CD4-positive, alpha-beta T cell treated with Interleukin-10 for 1 hour (primary cell): ENCODE measurements at regions not wholly inside any gene's neighbourhood (a gene's known extent, or its start where the extent isn't known, plus 50 kb on each side); places are given as distances from the start of the nearest gene placed in this dataset.
"Not testable (repeated sequence)": the region's sequence is repeated elsewhere in the genome, so short reads cannot be mapped to it uniquely, and the experiment has no call there.

Experiments used
- DNase-seq: peaks from one replicate; pipeline ENCODE4 v3.0.0-alpha.2; 2020

DNA sequence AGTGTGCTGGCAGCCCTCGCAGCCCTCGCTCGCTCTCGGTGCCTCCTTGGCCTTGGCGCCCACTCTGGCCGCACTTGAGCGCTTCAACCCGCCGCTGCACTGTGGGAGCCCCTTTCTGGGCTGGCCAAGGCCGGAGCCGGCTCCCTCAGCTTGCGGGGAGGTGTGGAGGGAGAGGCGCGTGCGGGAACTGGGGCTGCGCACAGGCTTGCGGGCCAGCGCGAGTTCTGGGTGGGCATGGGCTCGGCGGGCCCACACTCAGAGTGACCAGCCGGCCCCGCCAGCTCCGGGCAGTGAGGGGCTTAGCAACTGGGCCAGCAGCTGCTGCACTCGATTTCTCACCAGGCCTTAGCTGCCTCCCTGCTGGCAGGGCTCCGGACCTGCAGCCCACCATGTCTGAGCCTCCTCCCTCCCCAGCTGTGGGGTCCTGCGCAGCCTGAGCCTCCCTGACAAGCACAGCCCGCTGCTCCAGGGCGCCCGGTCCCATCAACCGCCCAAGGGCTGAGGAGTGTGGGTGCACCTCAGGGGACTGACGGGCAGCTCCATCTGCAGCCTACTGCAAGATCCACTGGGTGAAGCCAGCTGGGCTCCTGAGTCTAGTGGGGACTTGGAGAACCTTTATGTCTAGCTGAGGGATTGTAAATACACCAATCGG, 786.0 kb upstream of the SORCS1 start:
- not testable (repeated sequence) for DNase-seq

DNA sequence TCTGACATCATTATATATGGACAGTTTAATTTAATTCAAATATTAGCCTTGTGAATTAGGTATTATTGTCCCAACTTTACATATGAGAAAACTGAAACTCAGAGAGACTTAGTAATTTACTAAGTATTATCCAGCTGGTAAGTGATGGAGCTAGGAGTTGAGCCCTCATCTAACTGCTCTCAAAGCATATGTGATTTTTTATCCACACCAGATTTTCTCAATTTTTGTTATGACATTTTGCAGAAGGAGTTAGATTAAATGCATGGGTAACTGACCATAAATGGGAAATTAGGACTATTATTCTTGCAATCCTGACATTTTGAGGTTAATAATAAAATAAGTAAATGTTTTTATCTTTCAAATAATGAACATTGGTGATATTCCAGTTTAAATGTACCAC, 778.3 kb upstream of the SORCS1 start:
- DNase-seq, result no peak

DNA sequence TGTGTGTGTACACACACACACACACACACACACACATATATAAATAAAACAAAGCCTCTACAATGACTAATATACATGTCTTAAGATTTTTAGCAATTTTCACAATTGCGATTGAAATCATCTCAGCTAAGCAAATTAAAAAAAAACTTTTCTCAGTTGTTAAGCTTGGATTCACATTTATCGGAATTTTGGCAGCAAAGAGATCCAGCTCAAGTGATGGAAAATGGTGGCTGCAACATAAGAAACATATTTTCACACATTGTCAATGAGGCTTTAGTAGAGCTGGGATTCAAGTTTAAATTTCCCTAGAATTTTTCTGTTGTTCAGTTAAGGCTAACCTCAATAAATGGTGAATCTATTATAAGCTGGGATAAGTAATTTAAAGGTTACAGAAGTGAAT, 768.6 kb upstream of the SORCS1 start:
- DNase-seq, result no peak

DNA sequence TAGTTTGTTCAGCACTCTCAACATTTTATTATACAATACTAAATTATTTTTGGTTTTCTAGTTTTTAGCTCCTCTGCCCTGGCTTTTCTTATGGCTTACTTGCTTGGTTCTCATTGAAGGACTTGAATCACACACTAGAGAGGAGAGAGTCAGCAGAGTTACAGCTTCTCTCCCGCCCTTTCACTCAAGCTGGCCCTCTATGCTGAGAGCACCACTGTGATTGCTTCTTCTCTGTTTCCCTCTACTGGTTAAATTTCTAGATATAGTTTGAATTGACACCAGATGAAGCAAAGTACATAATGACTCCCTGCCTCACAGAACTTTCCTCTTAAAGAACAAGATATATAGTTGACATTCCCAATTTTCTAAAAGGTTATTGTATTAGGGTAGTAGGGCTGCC, 767.3 kb upstream of the SORCS1 start:
- DNase-seq, result no peak

DNA sequence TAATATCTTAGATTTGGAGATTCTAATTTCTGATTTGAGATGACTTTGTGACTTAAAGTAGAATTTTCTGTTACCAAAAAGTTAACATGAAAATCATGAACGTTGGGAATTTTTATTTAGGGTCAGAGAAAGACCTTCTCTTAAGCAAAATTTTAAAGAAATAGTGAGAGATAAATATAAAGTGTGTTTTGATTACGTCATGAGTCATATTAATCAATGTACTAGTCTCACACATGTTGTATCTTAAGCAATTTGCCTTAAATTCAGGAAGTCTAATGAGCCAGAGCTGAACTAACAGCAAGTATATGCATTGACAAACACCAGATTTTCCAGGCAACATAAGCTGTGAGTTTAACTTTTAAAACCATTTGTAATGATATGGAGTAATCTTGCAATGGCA, 765.5 kb upstream of the SORCS1 start:
- no peak for DNase-seq

DNA sequence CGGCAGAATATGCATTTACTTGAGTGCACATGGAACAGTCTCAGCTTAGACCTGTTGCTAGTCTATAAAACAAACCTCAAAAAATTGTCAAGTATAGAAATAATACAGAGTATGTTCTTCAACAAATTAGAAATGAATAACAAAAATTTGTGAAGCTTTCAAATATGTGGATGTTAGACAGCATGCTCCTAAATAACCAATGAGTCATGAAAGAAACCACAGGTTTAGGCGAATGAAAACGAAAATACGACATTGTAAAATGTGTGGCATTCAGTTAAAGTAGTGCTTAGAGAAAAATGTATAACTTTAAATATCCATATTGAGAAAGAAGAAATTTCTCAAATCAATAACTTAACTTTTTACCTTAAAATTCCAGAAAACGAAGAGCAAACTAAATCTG, 760.0 kb upstream of the SORCS1 start:
- DNase-seq, result no peak

DNA sequence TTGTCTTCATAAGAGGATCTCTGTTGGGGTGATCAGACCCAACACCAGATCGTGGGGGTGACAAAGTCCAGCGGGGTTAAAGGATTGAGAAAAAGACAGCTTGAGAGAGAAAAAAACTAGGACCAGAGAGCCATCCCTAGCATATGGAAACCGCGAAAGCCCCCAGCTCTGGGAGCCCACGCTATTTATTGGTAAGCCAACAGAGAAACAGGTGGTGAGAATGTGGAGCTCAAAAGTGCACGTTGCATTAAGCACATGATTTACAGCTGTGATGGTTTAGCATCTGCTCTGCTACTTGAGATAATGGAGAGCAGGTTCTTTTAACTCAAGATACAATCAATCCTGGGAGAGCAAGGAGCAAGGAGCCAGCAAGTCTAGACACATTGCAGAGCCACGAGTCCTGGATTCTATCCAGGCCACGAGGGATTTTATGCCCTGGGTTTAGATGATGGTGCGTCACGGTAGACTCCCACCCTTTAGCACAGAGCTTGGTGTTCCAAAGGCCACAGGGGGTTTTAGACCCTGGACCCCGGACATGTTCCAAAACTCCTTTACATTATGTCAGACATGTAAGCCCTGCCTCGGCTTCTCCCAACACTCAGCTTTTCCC, 755.2 kb upstream of the SORCS1 start:
- no peak for DNase-seq

DNA sequence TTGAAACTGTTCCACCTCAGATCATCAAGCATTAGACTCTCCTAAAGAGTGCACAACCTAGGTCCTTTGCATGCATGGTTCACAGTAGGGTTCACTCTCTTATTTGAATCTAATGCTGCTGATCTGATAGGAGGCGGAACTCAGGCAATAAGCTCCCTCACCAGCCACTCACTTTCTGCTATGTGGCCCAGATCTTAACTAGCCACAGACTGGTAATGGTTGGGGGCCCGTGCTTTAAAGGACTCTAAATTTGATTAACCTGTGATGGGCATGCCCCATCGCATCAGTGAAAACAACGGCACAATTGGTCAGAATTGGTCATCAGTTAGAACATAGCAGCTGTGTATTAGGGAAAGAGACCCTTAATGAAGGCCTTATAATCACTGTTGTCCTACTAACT, 753.7 kb upstream of the SORCS1 start:
- no peak for DNase-seq

DNA sequence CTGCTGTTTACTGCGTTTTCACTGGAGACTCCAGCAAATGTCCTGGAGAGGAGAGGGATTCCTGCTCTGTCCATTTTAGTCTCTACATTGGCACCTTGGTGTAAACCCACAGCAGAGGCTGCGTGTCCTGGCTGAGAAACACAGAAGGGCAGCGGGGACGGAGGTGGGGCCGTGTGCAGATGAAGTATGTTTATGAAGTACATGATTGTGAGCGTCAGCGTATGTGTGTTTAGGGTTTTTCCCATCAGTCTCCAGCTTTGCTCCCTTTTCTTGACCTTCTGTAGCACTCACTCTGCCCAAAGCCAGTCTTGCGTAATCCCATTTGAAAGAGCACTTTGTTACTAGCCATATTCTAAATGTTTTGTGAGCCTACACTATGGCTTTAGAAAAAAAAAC, 750.7 kb upstream of the SORCS1 start:
- no peak for DNase-seq

DNA sequence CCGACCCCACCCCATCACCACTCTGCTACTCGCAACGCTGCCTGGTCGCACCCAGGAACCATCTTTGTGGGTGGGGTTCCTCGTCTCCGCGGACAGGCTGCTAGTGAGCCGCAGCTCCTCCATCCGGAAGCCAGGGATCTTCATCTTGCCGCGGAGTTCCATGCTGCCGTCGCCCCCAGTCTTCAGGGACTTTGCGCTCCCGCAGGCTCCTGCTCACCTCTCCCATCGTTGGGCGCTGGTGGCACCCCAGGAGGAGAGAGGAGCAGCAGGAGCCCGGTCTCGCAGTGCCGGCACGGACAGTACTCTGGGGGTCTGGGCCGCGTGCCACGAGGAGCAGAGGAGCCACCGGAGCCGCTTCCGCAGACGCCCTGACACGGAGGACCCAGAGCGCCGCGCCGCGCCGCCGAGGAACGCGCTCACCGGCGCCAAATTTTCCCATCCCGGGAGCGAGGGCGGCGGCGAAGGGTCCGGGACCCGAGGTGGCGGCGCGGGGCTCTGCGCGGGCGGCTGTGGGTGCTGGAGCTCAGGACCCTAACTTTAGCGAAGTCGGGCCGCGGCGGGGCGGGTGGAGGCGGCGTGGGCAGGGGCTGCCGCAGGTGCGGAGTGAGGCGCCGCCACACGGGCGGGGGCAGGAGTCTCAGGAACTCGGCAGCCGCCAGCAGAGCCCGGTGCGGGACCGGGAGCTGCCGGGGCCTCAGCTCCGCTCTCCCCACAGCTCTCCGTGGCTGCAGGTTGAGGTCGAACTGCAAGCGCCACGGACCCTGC, 750.1 kb upstream of the SORCS1 start:
- no peak for DNase-seq

DNA sequence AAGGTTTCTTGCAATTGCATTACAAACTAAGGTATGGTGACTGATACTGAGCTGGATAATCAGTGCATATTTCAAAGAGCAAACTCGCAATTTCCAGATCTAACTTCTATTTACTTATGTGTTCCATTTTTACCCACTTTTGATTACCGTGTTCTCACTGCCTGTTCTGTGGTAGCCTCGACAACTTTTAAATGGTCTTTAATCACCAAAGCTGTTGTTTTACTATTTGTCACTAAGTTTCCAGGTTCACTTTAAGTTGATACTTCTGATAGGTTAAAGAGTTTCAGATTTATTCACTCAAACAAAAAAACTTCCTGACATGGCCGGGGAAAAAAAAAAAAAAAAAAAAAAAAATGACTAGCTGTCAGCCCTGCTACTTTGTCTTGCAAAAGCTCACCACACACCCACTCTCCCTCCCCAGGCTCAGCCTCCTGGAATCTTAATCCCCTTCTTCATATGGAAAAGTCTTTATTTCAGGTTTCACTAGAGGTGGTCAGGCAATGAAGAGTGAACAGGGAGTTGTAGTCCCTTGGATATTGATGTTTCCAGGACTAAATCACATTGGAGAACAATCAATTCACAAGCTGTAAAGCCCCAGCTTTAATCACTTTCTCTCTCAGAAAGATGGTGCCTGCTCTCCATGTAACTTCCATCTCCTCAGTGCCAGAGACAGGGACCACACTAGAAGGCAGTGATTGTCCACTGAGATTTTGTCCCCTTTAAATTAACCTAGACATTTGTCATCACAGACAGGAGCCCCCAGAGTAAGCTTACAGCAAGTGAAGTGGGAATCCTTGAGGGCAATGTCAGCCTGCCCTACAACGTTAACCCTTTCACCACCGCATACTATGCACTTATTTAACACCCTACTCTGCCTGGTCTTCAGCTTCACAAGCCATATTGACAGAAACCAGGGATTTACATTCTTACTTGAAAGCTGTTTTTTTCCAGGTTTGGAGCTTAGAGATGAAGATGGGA, 749.1 kb upstream of the SORCS1 start:
- DNase-seq, result no peak

DNA sequence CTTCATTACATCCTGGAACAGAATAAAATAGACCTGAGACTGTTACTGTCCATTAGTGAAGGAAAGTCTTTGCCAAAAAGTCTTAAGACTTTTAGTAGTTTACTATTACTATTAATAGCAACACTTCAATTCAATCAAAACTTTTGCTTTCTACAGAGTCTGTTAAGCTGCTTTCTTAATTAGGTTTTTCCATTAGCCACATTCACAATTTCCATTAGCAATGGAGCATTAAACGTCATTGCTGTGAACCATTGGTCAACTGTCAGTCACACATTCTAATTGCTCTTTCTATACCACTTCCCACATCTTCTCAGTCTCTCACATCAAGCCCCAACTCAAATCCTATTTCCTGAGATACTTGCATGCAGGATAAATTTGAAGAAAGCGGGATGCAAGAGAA, 736.6 kb upstream of the SORCS1 start:
- no peak for DNase-seq

DNA sequence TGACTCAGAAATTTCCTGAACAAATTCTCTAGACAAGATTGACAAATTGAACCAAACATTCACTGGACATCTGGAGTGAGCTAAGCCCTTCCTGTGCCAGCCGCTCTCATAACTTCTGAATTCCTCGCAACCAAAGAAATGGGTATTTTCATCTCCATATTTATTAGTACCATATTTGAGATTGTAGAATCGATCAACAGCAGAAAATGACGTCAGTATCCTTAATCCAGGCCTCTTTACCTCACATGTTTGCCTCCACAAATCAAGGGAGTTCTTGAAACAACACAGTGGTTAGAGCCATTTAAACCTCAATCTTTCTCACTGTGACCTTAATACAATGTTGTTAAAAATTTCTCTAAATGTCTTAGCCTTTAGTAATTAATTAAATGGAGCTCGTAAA, 735.6 kb upstream of the SORCS1 start:
- DNase-seq, result no peak

DNA sequence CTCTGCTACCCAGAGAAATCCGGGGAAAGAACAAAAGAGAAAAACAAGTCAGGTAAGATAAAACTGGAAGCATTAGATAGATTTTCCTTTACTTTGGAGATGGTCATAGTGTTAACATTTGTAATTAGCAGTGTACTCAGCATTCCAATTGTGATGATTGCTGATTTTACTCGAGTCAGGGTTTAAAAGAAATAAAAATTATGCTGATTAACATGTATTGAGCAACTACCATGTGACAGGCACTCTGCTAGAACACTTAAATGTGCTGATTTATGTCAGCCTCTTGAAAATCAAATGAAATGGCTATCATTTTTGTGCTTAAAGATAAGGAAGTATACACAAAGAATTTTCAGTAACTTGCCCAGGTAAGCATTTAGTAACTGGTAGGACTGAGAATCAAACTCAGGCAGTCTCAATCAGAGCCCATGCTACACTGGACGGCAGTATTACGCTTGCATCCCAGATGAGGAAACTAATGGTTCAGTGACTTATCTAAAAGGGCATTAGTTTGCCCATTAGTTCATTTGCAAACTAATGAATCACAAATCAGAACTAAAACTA, 735.1 kb upstream of the SORCS1 start:
- DNase-seq, result no peak

DNA sequence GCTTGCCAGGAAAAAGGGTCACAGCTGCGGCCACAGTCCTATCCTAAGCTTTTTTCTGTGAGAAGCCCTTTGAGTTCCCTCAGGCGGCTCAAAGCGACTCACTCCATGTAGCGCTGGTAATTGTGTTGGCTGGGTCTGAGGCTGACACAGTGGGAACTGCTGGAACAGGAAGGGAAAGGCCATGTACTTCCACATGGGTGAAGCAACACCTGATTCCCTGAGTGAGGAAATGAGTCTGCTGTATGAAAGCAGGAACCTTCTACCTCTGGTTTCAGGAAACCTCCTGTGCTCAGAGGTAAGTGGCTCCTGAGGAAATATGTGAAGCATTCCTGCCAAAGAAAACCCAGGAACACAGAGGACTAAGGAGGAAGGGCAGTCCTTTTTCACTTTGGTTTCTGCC, 734.6 kb upstream of the SORCS1 start:
- no peak for DNase-seq

DNA sequence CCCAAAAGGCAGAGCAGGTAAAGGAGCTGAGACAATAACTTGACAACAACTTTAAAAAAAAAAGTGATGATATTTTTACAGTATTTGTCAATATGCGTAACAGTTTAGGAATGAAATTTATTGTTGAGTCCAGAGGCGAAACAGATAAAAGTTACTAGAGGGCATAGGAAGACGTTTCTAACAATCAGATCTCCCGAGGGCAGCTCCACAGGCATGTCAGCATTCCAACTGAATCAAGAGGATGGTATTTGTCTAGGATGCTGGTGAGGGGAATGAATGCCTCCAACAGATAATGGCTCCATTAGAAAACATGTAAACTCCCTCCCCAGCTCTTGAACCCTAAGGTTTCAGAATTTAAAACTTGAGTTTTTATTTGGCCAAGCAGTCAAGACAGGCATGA, 733.9 kb upstream of the SORCS1 start:
- DNase-seq, result no peak

DNA sequence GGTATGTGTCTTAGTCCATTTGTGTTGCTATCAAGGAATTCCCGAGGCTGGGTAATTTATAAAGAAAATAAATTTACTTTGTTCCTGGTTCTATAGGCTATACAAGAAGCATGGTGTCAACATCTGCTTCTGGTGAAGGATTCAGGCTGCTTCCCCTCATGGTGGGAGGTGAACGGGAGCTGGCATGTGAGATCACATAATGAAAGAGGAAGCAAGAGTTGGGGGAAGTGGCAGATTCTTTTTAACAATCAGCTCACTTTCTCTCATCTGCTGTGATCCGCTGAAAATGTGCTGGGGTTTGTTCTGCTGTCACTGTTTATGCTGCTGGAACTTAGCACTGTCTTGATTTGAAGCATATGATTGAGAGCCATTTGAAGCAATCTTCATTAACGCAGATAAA, 730.0 kb upstream of the SORCS1 start:
- DNase-seq, result no peak

DNA sequence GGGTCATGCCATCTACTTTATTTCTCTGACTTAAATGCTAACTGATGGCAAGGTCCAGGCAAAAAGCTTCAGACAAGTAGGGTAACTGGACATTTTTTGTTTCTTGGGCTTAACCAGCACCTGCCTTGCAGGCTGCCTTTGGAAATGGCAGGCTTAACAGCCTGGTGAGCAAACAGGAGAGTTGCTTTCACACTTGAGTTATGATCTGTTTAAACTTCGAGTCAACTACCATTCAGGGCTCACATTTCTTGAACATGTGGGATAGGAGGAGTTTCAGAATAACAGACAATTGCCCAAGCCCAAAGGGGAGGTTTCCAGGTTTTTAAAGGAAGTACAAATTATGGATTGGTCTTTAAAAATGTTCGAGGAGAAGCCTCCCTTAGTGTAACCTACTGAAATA, 724.6 kb upstream of the SORCS1 start:
- DNase-seq, result no peak

DNA sequence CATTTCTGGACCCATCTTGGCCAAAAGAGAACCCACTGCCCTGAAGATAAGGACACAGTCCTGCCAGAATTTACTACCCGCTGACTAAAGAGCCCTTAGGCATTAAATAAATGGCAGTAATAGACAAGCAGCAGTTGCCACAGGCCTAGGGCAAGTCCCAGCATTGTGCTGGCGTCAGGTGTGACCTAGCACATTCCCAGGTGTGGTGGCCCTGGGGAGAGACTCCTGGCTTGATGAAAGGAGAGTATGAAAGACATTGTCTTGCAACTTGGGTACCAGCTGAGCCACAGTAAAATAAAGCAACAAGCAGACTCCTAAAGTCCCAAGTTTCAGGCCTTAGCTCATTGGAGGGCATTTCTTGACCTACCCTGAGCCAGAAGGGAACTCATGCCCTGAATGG, 715.7 kb upstream of the SORCS1 start:
- DNase-seq, result no peak

DNA sequence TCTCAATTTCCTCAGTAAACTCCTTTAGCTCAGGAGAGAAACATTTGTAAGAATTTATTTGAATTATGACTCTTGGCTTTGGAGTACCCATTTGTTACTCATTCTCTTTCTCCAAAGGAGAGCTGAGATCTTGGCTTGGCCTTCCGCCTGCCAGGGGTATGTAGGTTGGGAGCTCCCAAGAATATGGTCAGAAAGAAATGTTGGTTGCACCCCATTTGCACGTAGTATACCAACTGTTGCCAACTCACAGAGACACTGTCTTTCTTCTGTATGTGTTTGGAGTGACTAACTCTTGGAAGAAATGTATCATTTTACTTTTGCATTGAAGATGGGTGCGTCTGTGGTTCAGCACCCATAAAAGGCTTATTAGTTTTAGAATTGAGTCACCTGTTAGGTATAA, 708.5 kb upstream of the SORCS1 start:
- no peak for DNase-seq

DNA sequence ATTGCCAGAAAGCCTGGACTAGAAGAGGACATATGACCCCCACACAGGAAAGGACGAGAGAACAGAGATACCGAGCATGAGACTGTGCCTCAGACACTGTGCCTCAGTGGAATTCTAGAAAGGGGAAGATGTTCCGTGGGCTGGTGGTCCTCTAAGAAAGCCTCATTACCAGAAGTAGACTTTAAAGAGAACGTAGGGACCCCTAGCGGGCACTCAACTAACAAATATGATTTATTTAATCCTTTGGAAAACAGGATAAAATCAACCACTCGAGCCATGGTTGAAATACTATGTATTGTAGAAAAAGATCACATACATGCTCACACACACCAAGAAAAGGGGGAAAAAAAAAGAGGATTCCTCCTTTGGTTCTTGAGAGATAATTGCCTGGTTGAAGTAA, 701.2 kb upstream of the SORCS1 start:
- no peak for DNase-seq

DNA sequence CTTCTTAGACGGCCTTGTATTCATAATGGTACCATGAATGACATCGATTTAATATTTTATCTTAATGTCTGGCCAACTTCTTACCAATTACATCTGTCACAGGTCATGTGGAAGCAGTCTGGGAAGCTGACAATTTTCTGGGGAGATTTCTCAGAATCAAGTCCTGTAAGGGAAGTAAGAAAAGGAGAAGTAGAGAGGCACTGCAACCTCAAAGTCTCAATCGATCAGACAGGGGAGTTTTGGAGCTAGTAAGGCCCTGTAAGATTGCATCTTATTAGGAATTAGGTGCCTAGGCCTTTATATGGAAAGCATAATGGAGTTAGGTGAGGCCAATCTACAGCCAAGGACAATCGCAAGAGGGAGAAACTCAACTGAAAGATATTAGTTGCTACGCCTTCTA, 694.6 kb upstream of the SORCS1 start:
- DNase-seq, result no peak

DNA sequence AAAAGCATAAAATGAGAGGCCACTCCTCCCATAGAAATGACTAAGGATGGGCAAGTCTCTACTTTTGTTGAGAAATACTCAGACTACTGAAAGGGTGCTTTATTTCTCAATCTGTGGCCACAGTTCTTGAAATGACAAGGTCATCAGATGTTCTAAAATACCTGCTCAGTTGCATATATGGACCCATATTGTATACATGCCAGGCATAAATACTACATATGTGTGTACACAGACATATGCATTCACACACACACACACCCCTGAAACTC, 691.5 kb upstream of the SORCS1 start:
- DNase-seq, result no peak
